ENCODE measurements at regions not wholly inside any gene's neighbourhood (a gene's known extent, or its start where the extent isn't known, plus 50 kb on each side); places are given as distances from the start of the nearest gene placed in this dataset.

GRCh38 chr4:185956544-185956940 is 112.4 kb upstream of the TLR3 start:
- no peak overlapping the region for H2BK15ac ChIP-seq (ENCODE audit: low read length)
- no peak overlapping the region for H3K23ac ChIP-seq (ENCODE audit: insufficient read length)
- H2AK5ac ChIP-seq (ENCODE audit: low read depth, low read length): no peak overlapping the region
- H2BK20ac ChIP-seq (ENCODE audit: low read length): no peak overlapping the region
- no peaks in the 10 kb centered on the region for H3K79me2 ChIP-seq (ENCODE audit: control insufficient read depth in 1 of 2, insufficient read depth in 2 of 2, low read length in 2 of 2)
- no peaks in the 10 kb centered on the region for H3K79me1 ChIP-seq (ENCODE audit: low read depth, low read length)
- no peaks in the 10 kb centered on the region for H3K9me3 ChIP-seq (ENCODE audit: insufficient read depth in 2 of 2, low read depth in 1 of 2, low read length in 1 of 2)
- no peak overlapping the region for H4K8ac ChIP-seq (ENCODE audit: extremely low read depth, insufficient read depth, low read length)
- FAIRE-seq (no peak), DNase-seq (ENCODE audit: low read depth in 1 of 2, low spot score in 2 of 2) (no peak)
- CTCF ChIA-PET (ENCODE audit: partially characterized antibody): interaction anchor here (1.0 to 2.1 kb wide), 3 partner anchors 10 to 65 kb away, joined by 3 to 5 read pairs (median 3); no protein-coding TSS in a partner anchor
- H3K9ac ChIP-seq (replicated peaks in 1 of 4; ENCODE audit: extremely low read depth in 1 of 4, low read depth in 3 of 4, low read length in 3 of 4): no peak overlapping the region
- no peaks in the 10 kb centered on the region for H4K20me1 ChIP-seq (replicated peaks in 1 of 2; ENCODE audit: control insufficient read depth in 1 of 2, insufficient read depth in 2 of 2, low read length in 2 of 2)
- no peak overlapping the region for H2AFZ ChIP-seq (ENCODE audit: low read length)
- no peaks in the 10 kb centered on the region for H3K36me3 ChIP-seq (ENCODE audit: control insufficient read depth in 2 of 4, insufficient read depth in 4 of 4, low read length in 3 of 4)
- peaks cover 0 to 9% (median 5%) of the 10 kb centered on the region in 4 experiments; a peak in 4 of 7 replicates for H3K4me1 ChIP-seq (replicated peaks in 1 of 4; ENCODE audit: control insufficient read depth in 3 of 4, insufficient read depth in 4 of 4, low read length in 3 of 4)
- no peak overlapping the region for H4K91ac ChIP-seq (replicated peaks; ENCODE audit: insufficient read length, low read length)
- H2BK12ac ChIP-seq (ENCODE audit: low read depth, low read length): no peak overlapping the region
- H3K18ac ChIP-seq (ENCODE audit: extremely low read depth, low read length): no peak overlapping the region
- no peak overlapping the region for H2BK5ac ChIP-seq (ENCODE audit: low read depth, low read length)
- H3K4me3 ChIP-seq (ENCODE audit: extremely low read depth in 1 of 4, insufficient read depth in 2 of 4, low read depth in 3 of 4, low read length in 4 of 4): no peak overlapping the region
- no peak overlapping the region for H3K27ac ChIP-seq (ENCODE audit: low read depth, low read length)
- H3K23me2 ChIP-seq (ENCODE audit: low read depth, low read length): no peaks in the 10 kb centered on the region
- no peak overlapping the region for H2BK120ac ChIP-seq (replicated peaks; ENCODE audit: low read depth, low read length)
- H3K14ac ChIP-seq (ENCODE audit: insufficient read length): no peak overlapping the region
- no peaks in the 10 kb centered on the region for H3K27me3 ChIP-seq (replicated peaks in 1 of 4; ENCODE audit: control insufficient read depth in 3 of 4, extremely low read depth in 1 of 4, insufficient read depth in 3 of 4, low read length in 3 of 4)
- WGBS, 2 experiments (ENCODE audit: extremely low coverage in 1 of 2, insufficient coverage in 1 of 2, insufficient read length in 1 of 2, insufficient replicate concordance in 2 of 2, low coverage in 1 of 2, low lambda C conversion rate in 2 of 2, missing lambda C conversion rate in 1 of 2): 88% methylated on average over 4 of the region's 4 CpGs; no CpG with 5 or more reads in 1 of the 2 experiments
- POLR2A ChIA-PET (ENCODE audit: partially characterized antibody): interaction anchor here (0.7 to 1.6 kb wide), 2 partner anchors 10 to 13 kb away, joined by 3 to 4 read pairs; no protein-coding TSS in a partner anchor
- H4K5ac ChIP-seq (ENCODE audit: insufficient read length, low read depth, low read length): no peak overlapping the region
- H3K4ac ChIP-seq (replicated peaks; ENCODE audit: insufficient read length, low read depth, low read length): no peak overlapping the region
- no peak overlapping the region for H3K56ac ChIP-seq (replicated peaks; ENCODE audit: insufficient read length, low read depth, low read length)
- 0 out of 4 replicates have a peak overlapping the region, but pooled peaks of 1 of the 2 experiments have one; percentile 23 for H3K4me2 ChIP-seq (ENCODE audit: insufficient read depth in 1 of 2, low read depth in 2 of 2, low read length in 2 of 2)
- TF ChIP-seq GTF2F1 (IDR thresholded peaks at IDR 0.05; ENCODE audit: borderline replicate concordance, low read depth, low read length) (no peak), NRF1 (IDR thresholded peaks at IDR 0.05; ENCODE audit: low read depth, low read length) (no peak), SAP30 (IDR thresholded peaks at IDR 0.05; ENCODE audit: insufficient read depth, insufficient replicate concordance, low read length) (no peak), RXRA (IDR thresholded peaks at IDR 0.05; ENCODE audit: insufficient read depth, low read depth, low read length) (no peak), POLR2A (IDR thresholded peaks at IDR 0.05; ENCODE audit: control extremely low read depth in 1 of 2, low read depth in 2 of 2, low read length in 2 of 2) (no peak), EZH2 (IDR thresholded peaks at IDR 0.05; ENCODE audit: low read depth, low read length, severe bottlenecking) (no peak), TAF7 (optimal IDR thresholded peaks at IDR 0.05; ENCODE audit: borderline replicate concordance, low read depth, low read length) (no peak), FOSL1 (IDR thresholded peaks at IDR 0.05; ENCODE audit: insufficient read depth, low read depth, low read length) (no peak), JUND (IDR thresholded peaks at IDR 0.05; ENCODE audit: low read length) (no peak), SIRT6 (IDR thresholded peaks at IDR 0.05; ENCODE audit: low read length) (no peak), SIX5 (IDR thresholded peaks at IDR 0.05; ENCODE audit: low read depth, low read length) (no peak), SRF (IDR thresholded peaks at IDR 0.05; ENCODE audit: low read depth, low read length) (no peak), GABPA (IDR thresholded peaks at IDR 0.05; ENCODE audit: borderline replicate concordance, insufficient read depth, low read length) (no peak), CREB1 (IDR thresholded peaks at IDR 0.05) (no peak), RNF2 (IDR thresholded peaks at IDR 0.05; ENCODE audit: borderline replicate concordance, low read depth, low read length, missing control alignments, poor library complexity, severe bottlenecking) (no peak)

All from H1 (cell line).